Caco-2 (cell line): ENCODE measurements at regions not wholly inside any gene's neighbourhood (a gene's known extent, or its start where the extent isn't known, plus 50 kb on each side); places are given as distances from the start of the nearest gene placed in this dataset.
"Not testable (repeated sequence)": the region's sequence is repeated elsewhere in the genome, so short reads cannot be mapped to it uniquely, and the experiment has no call there.

ENCODE experiments used
- BruUV-seq: library from RNA; stranded (reverse); fragments of 400-500 nt; replicated peaks from 2 replicates; lab custom pipeline; 2021; lab: Mats Ljungman, UMichigan
- CTCF ChIA-PET: fragments of 300-600 bp; sonication (Branson Sonifier 250); formaldehyde crosslinking; loops from one replicate; lab custom pipeline; 2022; ENCODE audit warnings: antibody characterized with exemption; lab: Charles Lee
- POLR2A ChIA-PET: fragments of 300-600 bp; sonication (Branson Sonifier 250); formaldehyde crosslinking; loops from one replicate; lab custom pipeline; 2022; ENCODE audit warnings: antibody characterized with exemption; lab: Charles Lee
- DNase-seq, 2 experiments: peaks; one replicate each; pipeline versions ENCODE4 v3.0.0 to v3.0.0-alpha.2; 2020 to 2022
- H3K27me3 ChIP-seq: replicated peaks from 2 replicates; pipeline ENCODE4 v1.6.0; 2011; ENCODE audit warnings: low read length; ENCODE audit not compliant: control insufficient read depth, insufficient read depth
- H3K36me3 ChIP-seq: 2 replicates; pipeline ENCODE4 v1.5.1; 2011; ENCODE audit warnings: low read length; ENCODE audit not compliant: control insufficient read depth, insufficient read depth
- H3K4me1 ChIP-seq: fragments of 250-450 bp; sonication (Bioruptor Pico); 2 replicates; pipeline ENCODE4 v1.5.1; 2020; ENCODE audit warnings: mild to moderate bottlenecking
- H3K4me3 ChIP-seq: 2 replicates; pipeline ENCODE4 v1.5.1; 2011; ENCODE audit warnings: low read depth, mild to moderate bottlenecking, control low read depth, low read length
- H3K9me3 ChIP-seq: fragments of 250-450 bp; sonication (Bioruptor Pico); 2 replicates; pipeline ENCODE4 v1.5.1; 2020; ENCODE audit warnings: mild to moderate bottlenecking, moderate library complexity
- H3K27ac Mint-ChIP-seq: one replicate; pipeline ENCODE4 v1.8.0; 2022; ENCODE audit warnings: mixed read lengths; ENCODE audit not compliant: unreplicated experiment
- H3K27me3 Mint-ChIP-seq: one replicate; pipeline ENCODE4 v1.8.0; 2022; ENCODE audit warnings: mixed read lengths; ENCODE audit not compliant: insufficient read depth, unreplicated experiment
- H3K36me3 Mint-ChIP-seq: one replicate; pipeline ENCODE4 v1.8.0; 2022; ENCODE audit warnings: mild to moderate bottlenecking, mixed read lengths; ENCODE audit not compliant: insufficient read depth, unreplicated experiment
- H3K4me1 Mint-ChIP-seq: one replicate; pipeline ENCODE4 v1.8.0; 2022; ENCODE audit warnings: low read depth, mixed read lengths; ENCODE audit not compliant: unreplicated experiment
- H3K4me3 Mint-ChIP-seq: one replicate; pipeline ENCODE4 v1.8.0; 2022; ENCODE audit warnings: mild to moderate bottlenecking, moderate library complexity, mixed read lengths; ENCODE audit not compliant: unreplicated experiment
- H3K9me3 Mint-ChIP-seq: one replicate; pipeline ENCODE4 v1.8.0; 2022; ENCODE audit warnings: mixed read lengths; ENCODE audit not compliant: unreplicated experiment
- intact Hi-C: fragments of 100-400 bp; cut with micrococcal nuclease; formaldehyde crosslinking; loops from one replicate; pipeline ENCODE4 v1.10.0; 2022; ENCODE audit not compliant: unreplicated experiment

DNA sequence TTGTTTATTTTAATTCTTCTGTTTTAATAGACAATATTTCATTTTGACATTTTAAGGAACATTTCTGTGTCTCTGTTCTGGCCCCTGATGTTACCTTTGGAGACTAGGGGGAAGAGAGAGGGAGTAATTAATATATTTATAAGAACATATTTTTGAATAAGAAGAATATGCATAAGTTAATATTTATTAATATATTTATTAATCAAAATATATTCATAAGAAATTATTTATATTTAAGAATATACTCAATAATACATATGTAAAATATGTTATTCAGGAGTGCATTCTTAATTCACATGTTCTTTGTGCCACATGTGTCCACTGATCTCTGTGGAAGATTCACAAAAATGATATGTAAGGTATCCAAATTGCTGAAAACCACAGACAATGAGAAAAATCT, 1687.7 kb downstream of the SPATA31A7 start:
- POLR2A ChIA-PET, H3K9me3 Mint-ChIP-seq, H3K36me3 Mint-ChIP-seq, H3K4me1 Mint-ChIP-seq, H3K36me3 ChIP-seq, H3K4me3 ChIP-seq, BruUV-seq, CTCF ChIA-PET, H3K9me3 ChIP-seq, DNase-seq, H3K27ac Mint-ChIP-seq, H3K4me1 ChIP-seq, H3K27me3 Mint-ChIP-seq, intact Hi-C loops, H3K4me3 Mint-ChIP-seq, H3K27me3 ChIP-seq: not testable (repeated sequence)

DNA sequence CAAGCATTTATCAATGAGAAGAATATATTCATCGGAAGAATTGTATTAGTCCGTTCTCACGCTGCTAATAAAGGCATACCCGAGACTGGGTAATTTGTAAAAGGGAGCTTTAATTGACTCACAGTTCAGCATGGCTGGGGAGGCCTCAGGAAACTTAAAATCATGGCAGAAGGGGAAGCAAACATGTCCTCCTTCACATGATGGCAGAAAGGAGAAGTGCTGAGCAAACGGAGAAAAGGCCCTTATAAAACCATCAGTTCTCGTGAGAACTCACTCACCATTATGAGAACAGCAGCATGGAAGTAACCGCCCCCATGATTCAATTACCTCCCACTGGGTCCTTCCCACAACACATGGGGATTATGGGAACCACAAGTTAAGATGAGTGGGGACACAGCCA, 1688.2 kb downstream of the SPATA31A7 start:
- BruUV-seq, H3K36me3 ChIP-seq, H3K4me3 Mint-ChIP-seq, DNase-seq, H3K27me3 Mint-ChIP-seq, H3K27me3 ChIP-seq, H3K4me1 Mint-ChIP-seq, H3K4me1 ChIP-seq, intact Hi-C loops, H3K36me3 Mint-ChIP-seq, CTCF ChIA-PET, H3K4me3 ChIP-seq, H3K27ac Mint-ChIP-seq, POLR2A ChIA-PET, H3K9me3 Mint-ChIP-seq, H3K9me3 ChIP-seq: not testable (repeated sequence)

DNA sequence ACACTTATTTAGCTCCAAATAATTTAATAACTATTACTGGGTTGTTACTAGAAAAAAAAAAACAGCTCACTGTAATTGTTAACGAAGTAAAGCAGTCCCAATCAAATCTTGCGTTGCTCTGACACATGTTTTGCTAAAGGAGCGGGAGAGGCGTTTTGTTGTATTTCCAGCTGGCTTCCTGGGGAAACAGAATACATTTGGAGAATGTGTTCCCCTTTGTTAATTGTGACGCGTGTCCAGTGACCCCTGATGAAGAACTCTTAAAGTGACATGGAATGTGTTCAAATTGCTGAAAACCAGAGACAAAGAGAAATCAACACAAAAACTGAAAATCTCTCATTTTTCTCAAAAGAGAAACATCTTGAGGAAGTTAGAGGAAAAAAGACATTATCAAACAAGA, 1690.6 kb downstream of the SPATA31A7 start:
- H3K4me1 Mint-ChIP-seq, H3K27ac Mint-ChIP-seq, H3K4me3 ChIP-seq, H3K9me3 Mint-ChIP-seq, CTCF ChIA-PET, H3K4me1 ChIP-seq, H3K36me3 ChIP-seq, DNase-seq, H3K27me3 ChIP-seq, intact Hi-C loops, H3K27me3 Mint-ChIP-seq, POLR2A ChIA-PET, H3K9me3 ChIP-seq, H3K4me3 Mint-ChIP-seq, H3K36me3 Mint-ChIP-seq, BruUV-seq: not testable (repeated sequence)

DNA sequence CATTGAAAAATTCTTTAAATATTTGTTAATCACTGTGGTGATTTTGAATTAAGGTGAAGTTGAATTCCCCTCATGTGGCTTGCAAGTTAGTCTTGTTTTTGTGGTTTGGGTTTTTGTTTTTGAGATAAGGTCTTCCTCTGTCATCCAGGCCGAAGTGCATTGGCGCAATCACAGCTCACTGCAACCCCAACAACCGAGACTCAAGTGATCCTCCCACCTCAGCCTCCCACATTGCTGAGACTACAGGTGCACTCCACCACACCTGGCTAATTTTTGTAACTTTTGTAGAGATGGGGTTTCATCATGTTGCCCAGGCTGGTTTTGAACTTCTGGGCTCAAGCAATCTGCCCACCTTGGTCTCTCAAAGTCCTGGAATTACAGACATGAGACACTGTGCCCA, 1691.1 kb downstream of the SPATA31A7 start:
- H3K27me3 ChIP-seq, H3K27ac Mint-ChIP-seq, H3K36me3 ChIP-seq, H3K27me3 Mint-ChIP-seq, DNase-seq, H3K9me3 ChIP-seq, BruUV-seq, CTCF ChIA-PET, POLR2A ChIA-PET, H3K4me1 Mint-ChIP-seq, H3K4me3 Mint-ChIP-seq, H3K4me1 ChIP-seq, H3K4me3 ChIP-seq, H3K36me3 Mint-ChIP-seq, intact Hi-C loops, H3K9me3 Mint-ChIP-seq: not testable (repeated sequence)

DNA sequence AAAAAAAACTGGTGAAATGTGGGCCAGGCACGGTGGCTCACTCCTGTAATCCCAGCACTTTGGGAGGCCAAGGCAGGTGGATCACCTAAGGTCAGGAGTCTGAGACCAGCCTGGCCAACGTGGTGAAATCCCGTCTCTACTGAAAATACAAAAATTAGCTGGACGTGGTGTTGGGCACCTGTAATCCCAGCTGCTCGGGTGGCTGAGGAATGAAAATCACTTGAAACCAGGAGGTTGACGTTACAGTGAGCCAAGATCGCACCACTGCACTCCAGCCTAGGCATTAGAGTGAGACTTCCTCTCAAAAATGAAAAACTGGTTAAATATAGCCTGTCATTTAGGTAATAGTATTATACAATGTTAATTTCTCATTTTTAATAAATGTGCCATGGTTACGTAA, 1692.0 kb downstream of the SPATA31A7 start:
- H3K4me1 Mint-ChIP-seq, H3K36me3 Mint-ChIP-seq, H3K4me3 ChIP-seq, H3K9me3 ChIP-seq, H3K4me1 ChIP-seq, H3K4me3 Mint-ChIP-seq, H3K36me3 ChIP-seq, H3K27ac Mint-ChIP-seq, DNase-seq, H3K9me3 Mint-ChIP-seq, BruUV-seq, CTCF ChIA-PET, POLR2A ChIA-PET, intact Hi-C loops, H3K27me3 ChIP-seq, H3K27me3 Mint-ChIP-seq: not testable (repeated sequence)

DNA sequence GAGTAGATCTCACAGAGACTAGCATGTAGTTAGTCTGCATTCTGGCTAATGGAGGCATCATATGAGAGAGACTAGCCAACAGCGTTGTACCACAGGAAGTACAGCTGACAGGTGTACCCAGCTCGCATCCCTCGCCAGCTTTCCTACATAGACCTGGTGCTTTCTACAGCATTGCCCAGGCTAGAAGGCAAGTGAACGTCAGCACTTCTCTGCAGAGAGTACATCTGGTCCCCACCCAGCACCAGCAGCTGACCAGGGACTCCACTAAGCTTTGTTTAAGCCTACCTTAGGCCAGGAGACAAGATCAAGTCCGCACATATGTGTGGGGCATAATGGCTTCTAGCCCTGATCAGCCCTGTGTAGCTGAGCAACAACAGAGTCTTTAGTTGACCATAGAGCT, 1692.9 kb downstream of the SPATA31A7 start:
- H3K9me3 ChIP-seq, DNase-seq, H3K27ac Mint-ChIP-seq, H3K4me1 ChIP-seq, H3K36me3 Mint-ChIP-seq, H3K36me3 ChIP-seq, BruUV-seq, H3K27me3 ChIP-seq, H3K27me3 Mint-ChIP-seq, intact Hi-C loops, H3K4me3 Mint-ChIP-seq, POLR2A ChIA-PET, CTCF ChIA-PET, H3K4me1 Mint-ChIP-seq, H3K4me3 ChIP-seq, H3K9me3 Mint-ChIP-seq: not testable (repeated sequence)

DNA sequence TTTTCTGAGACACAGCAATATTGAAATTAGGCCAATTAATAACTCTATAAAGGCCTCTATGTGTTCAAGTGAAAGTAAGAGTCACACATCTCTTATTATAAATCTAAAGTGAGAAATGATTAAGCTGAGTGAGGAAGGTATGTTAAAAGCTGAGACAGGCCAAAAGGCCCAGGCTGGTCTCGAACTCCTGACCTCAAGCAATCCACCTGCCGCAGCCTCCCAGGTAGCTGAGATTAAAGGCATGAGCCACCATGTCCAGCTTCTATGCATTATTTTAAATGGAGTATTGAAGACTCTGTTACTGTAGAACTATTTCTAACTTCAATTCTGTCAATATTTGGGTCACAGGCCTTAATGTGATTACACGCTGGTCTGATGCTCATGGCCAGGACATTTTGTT, 1706.9 kb downstream of the SPATA31A7 start:
- BruUV-seq: TSS peak; percentile 64
- H3K36me3 ChIP-seq, H3K27me3 ChIP-seq, POLR2A ChIA-PET, DNase-seq, H3K27ac Mint-ChIP-seq, H3K4me3 ChIP-seq, CTCF ChIA-PET, H3K4me1 Mint-ChIP-seq, H3K9me3 Mint-ChIP-seq, H3K36me3 Mint-ChIP-seq, H3K9me3 ChIP-seq, H3K27me3 Mint-ChIP-seq, H3K4me1 ChIP-seq, intact Hi-C loops, H3K4me3 Mint-ChIP-seq: not testable (repeated sequence)
